ENCODE measurements at regions not wholly inside any gene's neighbourhood (a gene's known extent, or its start where the extent isn't known, plus 50 kb on each side); places are given as distances from the start of the nearest gene placed in this dataset.

GRCh38 chr3:127423856-127424765 is 136.3 kb upstream of the PRR20G start:
- ATAC-seq (ENCODE audit: insufficient number of reproducible peaks, low FRiP score, low read depth) (no peak), DNase-seq (ENCODE audit: low spot score) (no peak)
- TF ChIP-seq, protein P1, sequence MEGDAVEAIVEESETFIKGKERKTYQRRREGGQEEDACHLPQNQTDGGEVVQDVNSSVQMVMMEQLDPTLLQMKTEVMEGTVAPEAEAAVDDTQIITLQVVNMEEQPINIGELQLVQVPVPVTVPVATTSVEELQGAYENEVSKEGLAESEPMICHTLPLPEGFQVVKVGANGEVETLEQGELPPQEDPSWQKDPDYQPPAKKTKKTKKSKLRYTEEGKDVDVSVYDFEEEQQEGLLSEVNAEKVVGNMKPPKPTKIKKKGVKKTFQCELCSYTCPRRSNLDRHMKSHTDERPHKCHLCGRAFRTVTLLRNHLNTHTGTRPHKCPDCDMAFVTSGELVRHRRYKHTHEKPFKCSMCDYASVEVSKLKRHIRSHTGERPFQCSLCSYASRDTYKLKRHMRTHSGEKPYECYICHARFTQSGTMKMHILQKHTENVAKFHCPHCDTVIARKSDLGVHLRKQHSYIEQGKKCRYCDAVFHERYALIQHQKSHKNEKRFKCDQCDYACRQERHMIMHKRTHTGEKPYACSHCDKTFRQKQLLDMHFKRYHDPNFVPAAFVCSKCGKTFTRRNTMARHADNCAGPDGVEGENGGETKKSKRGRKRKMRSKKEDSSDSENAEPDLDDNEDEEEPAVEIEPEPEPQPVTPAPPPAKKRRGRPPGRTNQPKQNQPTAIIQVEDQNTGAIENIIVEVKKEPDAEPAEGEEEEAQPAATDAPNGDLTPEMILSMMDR (IDR thresholded peaks at IDR 0.05), result no peak
- Histone ChIP-seq H3K27me3 (replicated peaks; ENCODE audit: insufficient read depth) (no peaks in the 10 kb centered on the region), H3K4me1 (ENCODE audit: control insufficient read depth in 1 of 2, low read depth in 2 of 2) (no peaks in the 10 kb centered on the region), H3K36me3 (no peaks in the 10 kb centered on the region), H3K27ac (no peak overlapping the region), H3K4me3 (no peak overlapping the region), H3K9me3 (no peaks in the 10 kb centered on the region)

DNA sequence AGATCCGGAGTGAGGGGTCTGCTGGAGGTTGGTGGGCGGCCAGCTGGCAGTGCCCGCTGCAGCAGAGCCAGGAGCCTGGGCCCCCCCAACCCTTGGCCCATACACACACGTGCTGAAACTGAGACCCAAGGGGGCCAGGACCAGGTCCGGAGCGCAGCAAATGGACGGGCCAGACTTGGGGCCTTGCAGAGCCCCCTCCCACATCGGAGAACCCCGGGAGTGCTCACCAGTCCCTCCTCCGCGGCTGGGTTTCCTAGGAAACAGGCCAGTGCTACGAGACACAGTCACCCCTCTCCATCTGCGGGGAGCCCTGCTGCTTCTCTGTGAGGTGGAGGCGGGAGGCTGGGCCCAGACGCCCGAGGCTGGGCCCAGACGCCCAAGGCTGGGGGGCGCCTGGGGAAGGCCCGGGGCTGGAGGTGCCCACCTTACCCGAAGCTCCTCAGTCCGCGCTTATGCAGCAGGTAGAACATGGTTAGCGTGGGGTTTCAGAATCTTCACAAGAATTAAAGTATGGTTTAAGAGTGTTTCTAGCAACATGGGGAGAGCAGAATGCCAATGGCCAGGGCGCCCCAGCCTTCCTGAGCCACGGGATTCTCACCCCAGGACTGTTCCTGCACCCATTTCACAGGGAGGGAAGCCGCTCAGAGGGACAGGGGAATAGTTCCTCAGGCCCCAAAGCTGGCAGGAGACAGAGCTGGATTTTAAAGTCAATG is 135.0 kb upstream of the PRR20G start:
- ATAC-seq (ENCODE audit: insufficient number of reproducible peaks, low FRiP score, low read depth) (no peak), DNase-seq (ENCODE audit: low spot score) (no peak)
- Histone ChIP-seq H3K36me3 (no peaks in the 10 kb centered on the region), H3K9me3 (no peaks in the 10 kb centered on the region), H3K4me3 (no peak overlapping the region), H3K4me1 (ENCODE audit: control insufficient read depth in 1 of 2, low read depth in 2 of 2) (no peaks in the 10 kb centered on the region), H3K27ac (no peak overlapping the region), H3K27me3 (replicated peaks; ENCODE audit: insufficient read depth) (no peaks in the 10 kb centered on the region)
- TF ChIP-seq, protein P1 (IDR thresholded peaks at IDR 0.05), result no peak

DNA sequence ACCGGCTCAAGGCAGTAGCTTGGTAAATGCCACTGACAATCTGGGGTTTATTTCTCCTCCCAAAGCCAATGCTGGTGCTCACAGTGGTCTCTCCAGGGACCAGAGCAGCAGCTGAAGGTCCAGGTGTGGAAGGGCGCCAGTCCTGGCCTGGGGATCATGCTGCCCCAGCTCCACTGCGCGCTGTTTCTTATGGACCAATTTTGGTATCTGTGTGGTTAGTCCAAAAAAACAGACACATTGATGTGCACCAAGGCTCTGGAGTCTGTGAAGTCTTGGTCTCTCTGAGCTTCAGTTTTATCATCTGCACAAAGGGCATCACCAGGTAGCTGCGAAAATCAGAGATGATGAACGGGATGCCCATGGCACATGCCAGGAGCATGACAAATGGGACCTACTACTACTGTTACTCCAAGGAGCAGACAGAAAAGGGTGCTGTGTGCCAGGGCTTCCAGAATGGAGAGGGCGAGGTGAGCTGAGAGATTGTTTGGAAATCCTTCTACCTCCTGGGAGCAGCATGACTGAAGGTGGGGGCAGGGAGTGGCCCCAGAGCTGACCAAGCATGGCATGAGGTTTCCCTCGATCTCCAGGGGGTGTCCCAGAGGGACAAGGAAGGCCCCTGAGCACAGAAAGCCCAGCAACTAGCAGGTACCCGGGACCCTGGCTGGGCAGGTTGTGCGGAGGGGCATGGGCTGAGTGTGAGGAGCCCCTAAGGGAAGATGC is 134.3 kb upstream of the PRR20G start:
- Histone ChIP-seq H3K27me3 (replicated peaks; ENCODE audit: insufficient read depth) (no peaks in the 10 kb centered on the region), H3K9me3 (no peaks in the 10 kb centered on the region), H3K4me1 (ENCODE audit: control insufficient read depth in 1 of 2, low read depth in 2 of 2) (no peaks in the 10 kb centered on the region), H3K27ac (no peak overlapping the region), H3K36me3 (no peaks in the 10 kb centered on the region), H3K4me3 (no peak overlapping the region)
- no peak for ATAC-seq (ENCODE audit: insufficient number of reproducible peaks, low FRiP score, low read depth)
- DNase-seq (ENCODE audit: low spot score), result no peak
- TF ChIP-seq, protein P1 (IDR thresholded peaks at IDR 0.05), result no peak

GRCh38 chr3:127420829-127421228 is 133.0 kb upstream of the PRR20G start:
- no peak for ATAC-seq (ENCODE audit: insufficient number of reproducible peaks, low FRiP score, low read depth)
- Histone ChIP-seq H3K9me3 (no peaks in the 10 kb centered on the region), H3K4me3 (no peak overlapping the region), H3K36me3 (no peaks in the 10 kb centered on the region), H3K4me1 (ENCODE audit: control insufficient read depth in 1 of 2, low read depth in 2 of 2) (no peaks in the 10 kb centered on the region), H3K27me3 (replicated peaks; ENCODE audit: insufficient read depth) (no peaks in the 10 kb centered on the region), H3K27ac (no peak overlapping the region)
- DNase-seq (ENCODE audit: low spot score), result no peak
- TF ChIP-seq, protein P1 (IDR thresholded peaks at IDR 0.05), result no peak

Data from thoracic aorta (tissue), 2 donors.